DND-41 (cell line): ENCODE measurements at regions not wholly inside any gene's neighbourhood (a gene's known extent, or its start where the extent isn't known, plus 50 kb on each side); places are given as distances from the start of the nearest gene placed in this dataset.

Source experiments
- ATAC-seq: fragments of 200-7000 bp; cut with Tn5 transposase; 3 replicates; pipeline ENCODE4 v1.9.1; 2021; ENCODE audit warnings: low read depth; ENCODE audit not compliant: insufficient read depth
- DNase-seq: peaks from one replicate; pipeline ENCODE4 v3.0.0-alpha.2; 2020
- H2AFZ ChIP-seq: 2 replicates; pipeline ENCODE4 v1.6.0; 2012; ENCODE audit warnings: low read depth, low read length
- H3K27ac ChIP-seq: 2 replicates; pipeline ENCODE4 v1.5.1; 2012; ENCODE audit warnings: low read length, inconsistent platforms
- H3K27me3 ChIP-seq: fragments of 200-600 bp; sonication (generic); 2 replicates; pipeline ENCODE4 v1.6.0; 2012; ENCODE audit warnings: low read length, mild to moderate bottlenecking, inconsistent platforms; ENCODE audit not compliant: insufficient read depth, poor library complexity
- H3K36me3 ChIP-seq: 2 replicates; pipeline ENCODE4 v1.5.1; 2012; ENCODE audit warnings: low read length, inconsistent platforms; ENCODE audit not compliant: insufficient read depth
- H3K4me1 ChIP-seq: 2 replicates; pipeline ENCODE4 v1.5.1; 2012; ENCODE audit warnings: mild to moderate bottlenecking, low read length; ENCODE audit not compliant: insufficient read depth
- H3K4me2 ChIP-seq: 2 replicates; pipeline ENCODE4 v1.6.0; 2012; ENCODE audit warnings: mild to moderate bottlenecking, moderate library complexity, low read length, inconsistent platforms; ENCODE audit not compliant: insufficient read depth
- H3K4me3 ChIP-seq, 2 experiments: fragments of 200-600 bp in 1 of 2; shearing (Covaris generic) in 1 of 2; 2 replicates each; pipeline ENCODE4 v1.5.1; 2012 to 2016; ENCODE audit warnings: inconsistent platforms in 2 of 2, low read length in 2 of 2, mild to moderate bottlenecking in 2 of 2, low read depth in 1 of 2, moderate library complexity in 1 of 2
- H3K79me2 ChIP-seq: 2 replicates; pipeline ENCODE4 v1.6.0; 2012; ENCODE audit warnings: low read length, inconsistent platforms; ENCODE audit not compliant: insufficient read depth
- H3K9ac ChIP-seq: 2 replicates; pipeline ENCODE4 v1.6.0; 2012; ENCODE audit warnings: low read depth, mild to moderate bottlenecking, inconsistent platforms, low read length, moderate library complexity
- H3K9me3 ChIP-seq: 2 replicates; pipeline ENCODE4 v1.5.1; 2012; ENCODE audit warnings: low read length, moderate library complexity, mild to moderate bottlenecking, inconsistent platforms; ENCODE audit not compliant: insufficient read depth, severe bottlenecking
- H4K20me1 ChIP-seq: 2 replicates; pipeline ENCODE4 v1.6.0; 2012; ENCODE audit warnings: low read length; ENCODE audit not compliant: insufficient read depth
- CTCF ChIP-seq: IDR thresholded peaks from 2 replicates; pipeline ENCODE4 v1.5.1; 2012; ENCODE audit warnings: borderline replicate concordance, low read length, moderate library complexity, mild to moderate bottlenecking; ENCODE audit not compliant: poor library complexity, severe bottlenecking; ENCODE audit errors: extremely low read depth
- EZH2 ChIP-seq: IDR thresholded peaks from 3 replicates; pipeline ENCODE4 v1.6.1; 2012; ENCODE audit warnings: borderline replicate concordance, low read depth, mild to moderate bottlenecking, moderate library complexity, low read length, inconsistent platforms; ENCODE audit not compliant: severe bottlenecking

GRCh38 chr16:64872101-64872500, 249.8 kb downstream of the CDH11 start:
- no peak for TF ChIP-seq EZH2
- Histone ChIP-seq H3K9ac (no peak overlapping the region), H4K20me1 (no peaks in the 10 kb centered on the region), H3K4me1 (no peaks in the 10 kb centered on the region), H3K4me2 (no peak overlapping the region), H3K79me2 (no peaks in the 10 kb centered on the region), H3K27ac (no peak overlapping the region), H3K36me3 (no peaks in the 10 kb centered on the region), H3K9me3 (no peaks in the 10 kb centered on the region), H3K4me3 (no peak overlapping the region), H2AFZ (no peak overlapping the region), H3K27me3 (no peaks in the 10 kb centered on the region)
- ATAC-seq (no peak), DNase-seq (no peak)

GRCh38 chr16:64870859-64871258, 251.0 kb downstream of the CDH11 start:
- Histone ChIP-seq H3K4me1 (no peaks in the 10 kb centered on the region), H3K9ac (no peak overlapping the region), H3K79me2 (no peaks in the 10 kb centered on the region), H3K27ac (no peak overlapping the region), H3K27me3 (no peaks in the 10 kb centered on the region), H4K20me1 (no peaks in the 10 kb centered on the region), H3K4me3 (no peak overlapping the region), H3K4me2 (no peak overlapping the region), H3K9me3 (no peaks in the 10 kb centered on the region), H3K36me3 (no peaks in the 10 kb centered on the region), H2AFZ (no peak overlapping the region)
- TF ChIP-seq EZH2 (no peak), CTCF (no peak)
- ATAC-seq (no peak), DNase-seq (no peak)

GRCh38 chr16:64869781-64870180, 252.1 kb downstream of the CDH11 start:
- Histone ChIP-seq H2AFZ (no peak overlapping the region), H3K79me2 (no peaks in the 10 kb centered on the region), H3K27me3 (no peaks in the 10 kb centered on the region), H3K4me3 (no peak overlapping the region), H4K20me1 (no peaks in the 10 kb centered on the region), H3K4me1 (no peaks in the 10 kb centered on the region), H3K27ac (no peak overlapping the region), H3K4me2 (no peak overlapping the region), H3K9ac (no peak overlapping the region), H3K36me3 (no peaks in the 10 kb centered on the region), H3K9me3 (no peaks in the 10 kb centered on the region)
- TF ChIP-seq CTCF (no peak), EZH2 (no peak)
- DNase-seq = no peak
- no peak for ATAC-seq

- Histone ChIP-seq H3K9ac (no peak overlapping the region), H3K27me3 (no peaks in the 10 kb centered on the region), H3K4me3 (no peak overlapping the region), H3K4me2 (no peak overlapping the region), H2AFZ (no peak overlapping the region), H3K27ac (no peak overlapping the region), H3K79me2 (no peaks in the 10 kb centered on the region), H3K36me3 (no peaks in the 10 kb centered on the region), H3K9me3 (no peaks in the 10 kb centered on the region), H4K20me1 (no peaks in the 10 kb centered on the region), H3K4me1 (no peaks in the 10 kb centered on the region)
- TF ChIP-seq EZH2 (no peak), CTCF (no peak)
- DNase-seq (no peak), ATAC-seq (no peak)
Observed at GRCh38 chr16:64866021-64866420, 255.8 kb downstream of the CDH11 start.
